GM21381 (cell line): ENCODE measurements at regions not wholly inside any gene's neighbourhood (a gene's known extent, or its start where the extent isn't known, plus 50 kb on each side); places are given as distances from the start of the nearest gene placed in this dataset.

Experiments
- ATAC-seq: cut with Tn5 transposase; IDR thresholded peaks from one replicate; pipeline ENCODE4 v1.9.1; 2021; ENCODE audit warnings: mild to moderate bottlenecking, moderate library complexity; ENCODE audit not compliant: unreplicated experiment

DNA sequence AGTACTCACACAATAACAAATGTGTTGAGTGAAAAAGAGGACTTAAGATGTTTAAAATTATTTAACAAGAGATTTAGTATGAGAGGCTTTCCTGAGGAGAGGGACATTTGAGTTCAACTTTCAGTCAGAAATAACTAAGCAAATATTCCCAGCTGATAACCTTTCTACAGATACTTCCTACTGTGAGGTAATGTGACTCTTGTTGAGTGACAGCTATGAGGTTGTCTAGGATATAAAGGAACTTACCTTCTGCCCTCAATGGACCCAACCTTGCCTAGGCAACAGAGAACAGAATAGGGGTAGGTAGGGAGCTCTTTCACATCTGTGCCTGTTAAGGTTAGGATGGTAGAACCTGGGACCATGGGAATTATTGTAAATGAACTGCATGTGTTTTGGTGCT lies 54.7 kb downstream of the GLUD2 start:
- no peak for ATAC-seq

DNA sequence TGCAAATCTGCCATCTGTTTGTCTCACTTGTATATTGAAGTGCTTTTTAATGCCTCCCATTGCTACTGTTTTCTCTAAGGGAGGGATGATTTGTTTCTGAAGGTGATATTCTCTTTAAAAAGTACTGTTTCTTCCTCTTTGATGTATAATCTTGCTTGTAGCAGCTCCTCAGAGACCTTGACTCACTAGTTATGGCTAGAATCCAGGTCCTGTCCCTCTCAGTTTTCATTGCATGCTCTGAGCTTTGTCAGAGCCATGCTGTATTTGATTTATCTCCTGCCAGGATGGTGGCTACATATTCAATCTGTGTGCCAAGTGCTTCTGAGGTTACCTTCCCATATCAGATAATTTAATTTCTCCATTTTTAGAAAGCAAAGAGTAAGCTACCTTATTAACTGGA lies 56.0 kb downstream of the GLUD2 start:
- ATAC-seq: no peak

DNA sequence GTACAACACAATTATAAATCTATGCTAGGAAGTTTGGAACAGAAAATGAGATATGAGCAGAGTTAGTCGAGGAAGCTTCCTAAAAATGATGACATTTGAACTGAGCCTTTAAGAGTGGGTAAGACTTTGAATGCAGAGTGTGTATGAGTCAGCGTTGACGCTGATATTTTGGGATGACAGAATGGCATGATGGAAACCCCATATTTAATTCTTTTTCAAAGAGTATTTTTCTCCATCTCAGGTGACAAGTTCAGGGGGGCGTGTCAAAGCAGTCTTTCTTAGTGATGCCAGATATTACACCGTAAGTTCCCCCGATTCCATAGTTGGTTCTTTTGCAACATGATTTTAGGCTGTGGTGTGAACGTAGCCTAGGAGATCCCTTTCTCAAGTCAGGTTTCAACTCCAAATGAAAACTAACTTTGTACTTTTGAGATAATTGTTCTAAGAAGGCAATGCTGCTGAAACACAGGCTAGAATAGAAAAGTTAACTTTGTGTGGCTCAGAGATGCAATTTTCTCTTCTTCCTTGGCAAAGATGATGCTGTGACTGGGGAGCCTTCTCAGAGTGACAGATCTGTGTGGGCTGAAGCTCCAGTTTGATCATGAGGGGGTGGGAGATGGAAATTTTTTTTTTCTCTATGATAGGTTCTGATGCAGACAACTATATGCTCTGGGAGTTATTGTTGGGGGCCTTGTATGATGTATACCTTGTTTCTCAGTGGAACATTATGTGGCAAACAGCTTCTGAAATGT lies 59.2 kb downstream of the GLUD2 start:
- ATAC-seq: no peak

DNA sequence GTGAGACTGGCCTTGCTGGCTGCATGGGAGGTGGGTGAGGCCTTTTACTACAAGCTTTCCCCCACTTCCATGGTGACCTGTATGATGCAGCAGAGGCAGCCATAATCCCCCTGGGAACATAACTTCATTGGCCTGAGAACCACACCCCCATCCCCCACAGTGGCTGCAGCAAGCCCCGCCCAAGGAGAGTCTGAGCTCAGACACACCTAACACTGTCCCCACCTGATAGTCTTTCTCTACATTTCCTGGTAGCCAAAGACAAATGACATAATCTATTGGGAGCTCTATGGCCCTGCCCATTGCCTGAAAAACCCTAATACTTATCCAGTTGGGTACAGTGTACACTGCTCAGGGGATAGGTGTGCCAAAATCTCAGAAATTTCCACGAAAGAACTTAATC lies 62.6 kb downstream of the GLUD2 start:
- ATAC-seq: no peak

DNA sequence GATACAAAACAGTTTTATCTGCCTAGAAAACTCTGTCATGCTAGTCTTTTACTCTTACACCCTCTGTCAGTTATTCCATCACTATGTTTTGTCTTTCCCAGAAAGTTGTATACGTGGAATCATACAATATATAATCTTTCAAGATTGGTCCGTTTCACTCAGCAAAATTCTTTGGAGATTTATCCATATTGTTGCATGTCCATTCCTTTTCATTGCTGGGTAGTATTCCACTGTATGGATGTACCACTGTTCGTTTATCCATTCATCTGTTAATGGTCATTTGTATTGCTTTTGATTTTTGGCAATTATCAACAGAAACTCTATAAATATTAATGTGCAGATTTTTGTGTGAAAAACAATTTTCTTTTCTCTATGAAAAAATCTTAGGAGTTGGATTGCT lies 63.1 kb downstream of the GLUD2 start:
- no peak for ATAC-seq

DNA sequence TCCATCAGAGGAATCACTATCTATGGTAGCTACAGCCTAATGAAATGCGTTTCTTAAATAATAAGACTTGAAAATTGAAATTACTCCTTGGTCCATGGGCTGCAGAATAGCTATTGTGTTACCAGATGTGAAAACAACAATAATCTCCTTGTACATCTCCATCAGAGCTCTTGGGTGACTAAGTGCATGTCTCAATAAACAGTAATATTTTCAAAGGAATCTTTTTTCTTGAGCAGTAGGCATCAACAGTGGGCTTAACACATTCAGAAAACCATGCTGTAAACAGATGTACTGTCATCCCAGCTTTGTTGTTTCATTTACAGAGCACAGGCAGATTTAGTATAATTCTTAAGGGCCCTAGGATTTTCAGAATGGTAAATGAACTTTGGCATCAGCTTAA lies 67.3 kb downstream of the GLUD2 start:
- ATAC-seq: no peak

DNA sequence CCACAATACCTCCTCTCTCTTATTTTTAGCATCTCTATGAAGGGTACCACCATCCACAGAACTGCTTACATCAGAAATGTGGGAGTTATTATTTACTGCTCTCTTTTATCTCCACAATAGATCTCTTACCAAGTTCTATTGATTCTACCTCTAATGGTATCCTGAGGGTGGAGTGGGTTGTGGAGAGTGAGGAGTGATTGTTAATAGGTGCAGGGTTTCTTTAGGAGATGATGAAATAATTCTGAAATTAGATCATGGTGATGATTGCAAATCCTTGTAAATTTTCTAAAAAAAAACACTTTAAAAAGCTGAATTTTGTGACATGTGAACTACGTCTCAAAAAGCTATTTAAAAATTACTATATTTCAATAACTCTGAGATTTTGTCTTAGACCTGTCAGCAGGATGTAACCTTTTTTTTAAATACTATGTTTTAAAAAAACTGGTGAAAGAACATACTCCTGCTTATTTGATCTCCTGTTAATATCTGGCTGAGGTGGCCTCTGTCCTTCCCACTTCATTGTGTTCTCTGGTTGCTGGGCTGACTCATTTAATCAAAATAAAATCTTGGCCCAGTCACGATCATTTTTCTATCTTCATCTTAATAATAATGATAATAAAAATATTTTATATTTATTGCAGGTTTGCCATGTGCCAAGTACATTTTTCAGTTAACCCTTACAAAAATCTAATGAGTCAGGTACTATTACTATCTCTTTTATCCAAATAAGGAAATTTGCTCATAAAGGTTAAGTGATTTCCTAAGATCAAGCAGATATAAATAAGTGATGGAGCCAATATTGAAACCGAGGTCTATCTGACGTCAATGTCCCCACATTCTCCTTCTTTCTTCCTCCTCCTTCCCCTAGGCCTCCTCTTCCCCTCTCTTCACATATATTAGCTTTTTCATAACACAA lies 73.5 kb downstream of the GLUD2 start:
- ATAC-seq: no peak

DNA sequence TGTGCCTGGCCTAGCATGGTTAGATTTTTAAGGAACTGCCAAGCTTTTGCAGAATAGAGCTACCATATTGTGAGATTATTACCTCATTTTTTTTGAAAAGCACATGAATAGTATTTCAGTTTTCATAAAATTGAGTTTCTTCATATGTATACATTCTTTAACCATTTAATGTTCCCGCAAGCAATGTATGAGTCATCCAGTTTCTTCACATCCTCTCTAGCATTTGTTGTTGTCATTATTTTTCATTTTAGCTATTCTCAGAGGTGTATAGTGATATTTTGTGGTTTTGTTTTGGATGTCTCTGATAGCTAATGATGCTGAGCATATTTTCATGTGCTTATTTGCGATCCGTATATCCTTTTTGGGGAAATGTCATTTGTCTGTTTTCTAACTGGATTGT lies 74.9 kb downstream of the GLUD2 start:
- ATAC-seq: no peak

DNA sequence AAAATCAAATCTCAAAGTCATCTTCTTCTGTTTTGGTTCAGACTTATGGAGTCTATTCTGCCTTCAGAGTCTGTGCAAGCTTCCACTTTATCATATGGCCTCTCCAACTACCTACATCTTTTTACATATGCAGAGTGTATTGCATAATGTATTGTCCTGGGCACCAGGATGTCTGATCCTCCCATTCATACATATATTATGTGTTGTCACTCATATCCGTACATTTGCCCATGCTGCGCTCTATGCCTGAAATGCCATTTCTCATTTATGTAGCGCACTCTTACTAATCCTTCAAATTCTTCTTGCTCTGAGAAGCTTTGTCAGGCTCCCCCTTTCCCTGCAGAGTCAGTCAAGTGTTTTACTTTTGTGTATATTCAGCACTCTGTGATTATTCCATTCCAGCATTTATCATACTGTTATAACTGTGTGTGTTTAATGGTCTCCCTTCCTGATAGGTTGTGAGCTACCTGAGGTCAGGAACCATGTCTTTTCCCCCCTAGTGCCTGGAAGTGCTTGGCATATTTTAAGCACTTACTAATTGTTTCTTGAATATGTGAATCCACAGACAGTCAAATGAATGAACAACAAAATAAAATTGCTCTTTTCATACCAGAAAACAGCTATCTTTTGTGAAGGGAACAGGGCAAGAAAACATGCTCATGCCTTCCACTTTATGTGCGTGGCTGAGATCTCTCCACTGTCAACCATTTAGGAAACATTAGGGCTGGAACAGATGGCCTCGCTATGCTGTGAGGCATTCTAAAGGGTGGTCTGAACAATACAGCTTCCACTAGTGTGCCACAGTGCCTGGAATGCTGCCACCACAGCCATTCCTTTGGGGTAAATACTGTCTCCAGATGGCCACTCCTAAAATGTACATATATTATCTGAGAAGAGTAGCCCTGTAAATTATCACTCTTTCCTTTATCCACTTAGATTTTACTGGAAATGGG lies 81.8 kb downstream of the GLUD2 start:
- ATAC-seq: no peak

DNA sequence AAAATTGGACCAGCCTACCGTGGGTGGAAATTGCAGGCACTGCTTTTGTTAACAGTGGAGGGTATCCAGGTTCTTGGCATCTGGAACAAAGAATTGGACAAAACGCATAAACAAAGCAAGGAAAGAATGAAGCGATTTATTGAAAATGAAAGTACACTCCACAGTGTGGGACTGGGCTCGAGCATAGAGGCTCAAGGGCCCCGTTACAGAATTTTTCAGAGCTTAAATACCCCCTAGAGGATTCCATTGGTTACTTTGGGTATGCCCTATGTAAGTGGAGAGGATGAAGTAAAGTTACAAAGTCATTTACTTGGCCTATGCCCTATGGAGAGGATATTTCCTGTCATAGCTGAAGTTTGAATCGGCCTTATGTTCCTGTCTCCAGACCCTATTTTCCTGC lies 85.3 kb downstream of the GLUD2 start:
- no peak for ATAC-seq

DNA sequence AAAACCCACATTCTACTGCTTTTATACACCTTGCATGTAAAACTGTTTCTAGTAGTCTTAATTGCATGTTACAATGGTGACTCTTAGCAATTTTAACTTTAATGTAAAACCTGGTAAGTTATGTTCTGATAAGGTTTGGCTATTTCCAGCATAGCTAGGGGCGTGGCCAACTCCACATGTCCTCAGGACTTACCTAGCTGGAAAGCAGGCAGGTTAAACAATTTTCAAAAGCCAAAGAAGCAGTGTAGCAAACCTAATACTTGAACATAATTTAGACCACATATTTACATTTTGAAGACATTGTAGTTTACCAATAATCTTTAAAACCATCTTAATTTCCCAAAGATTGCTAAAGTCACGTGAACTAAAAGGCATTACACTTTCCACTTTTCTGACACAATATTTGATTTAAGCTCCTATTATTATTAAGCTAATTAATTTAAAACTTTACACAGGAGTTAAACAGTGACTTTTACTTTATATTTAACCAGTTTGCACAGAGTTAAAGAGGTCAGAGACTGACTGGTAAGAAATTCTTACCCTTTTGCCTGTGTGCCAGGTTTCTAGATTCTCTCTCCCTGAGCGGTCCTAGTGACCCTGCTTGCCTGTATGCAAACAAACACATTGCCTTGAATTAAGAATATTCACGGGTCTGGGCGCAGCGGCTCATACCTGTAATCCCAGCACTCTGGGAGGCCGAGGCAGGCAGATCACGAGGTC lies 88.2 kb downstream of the GLUD2 start:
- no peak for ATAC-seq

DNA sequence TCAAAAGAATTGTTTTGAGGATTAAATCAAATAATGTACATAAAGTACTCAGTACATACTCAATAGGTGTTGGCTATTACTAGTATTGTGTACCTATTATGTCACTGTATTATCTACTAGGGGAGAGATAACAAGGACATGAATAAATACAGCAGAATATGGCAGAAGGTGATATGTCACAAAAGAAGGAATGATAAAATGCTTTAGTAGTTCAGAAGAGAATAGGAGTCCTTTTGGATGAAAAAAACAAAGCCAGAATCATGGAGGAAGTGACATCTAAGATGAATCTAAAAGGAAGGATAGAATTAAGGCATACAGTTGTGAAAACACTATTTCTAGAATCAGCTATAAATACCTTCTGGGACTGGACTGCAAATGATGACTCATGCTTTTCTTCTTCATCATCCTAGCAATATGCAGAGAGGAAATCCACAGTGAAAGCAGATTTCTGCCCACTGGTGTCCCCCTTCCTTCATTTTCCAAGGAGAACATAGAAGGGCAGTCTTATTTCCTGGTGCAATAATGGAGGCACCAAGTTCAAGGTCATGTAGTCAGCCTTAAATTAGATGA lies 98.7 kb downstream of the GLUD2 start:
- ATAC-seq: no peak

DNA sequence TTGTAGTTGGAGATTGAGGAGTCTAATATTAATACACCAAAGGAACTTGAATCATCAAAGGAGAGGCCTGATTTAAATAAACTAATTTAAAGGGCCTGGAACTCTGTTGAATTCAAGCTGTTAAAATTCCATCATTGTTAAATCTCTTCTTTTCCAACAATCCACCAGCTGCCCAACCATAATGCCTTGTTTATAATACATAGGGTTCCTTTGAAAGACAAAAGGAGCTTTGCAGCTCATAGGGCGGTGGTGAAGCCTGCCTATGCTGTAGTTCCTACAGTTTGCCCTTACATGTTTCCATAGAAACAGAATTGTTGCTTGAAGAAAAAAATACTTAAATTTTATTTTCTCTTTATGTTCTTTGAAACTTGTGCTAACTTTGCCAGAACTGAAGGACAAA lies 102.8 kb downstream of the GLUD2 start:
- ATAC-seq: no peak

DNA sequence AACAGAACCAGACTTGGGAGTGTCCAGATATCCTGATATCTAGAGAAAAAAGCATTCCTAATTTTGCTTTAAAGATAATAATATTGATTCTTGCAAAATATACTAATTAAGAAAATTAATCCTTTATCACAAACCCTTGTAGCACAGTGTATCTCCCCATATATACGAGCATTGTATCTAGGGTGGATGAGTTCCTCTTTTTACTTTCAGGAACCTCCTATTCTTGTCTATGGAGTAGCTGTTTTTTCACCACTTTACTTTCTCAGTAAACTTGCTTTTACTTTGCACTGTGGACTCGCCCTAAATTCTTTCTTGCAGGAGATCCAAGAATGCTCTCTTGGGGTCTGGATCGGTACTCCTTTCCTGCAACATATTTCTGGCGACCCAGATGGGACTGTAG lies 103.9 kb downstream of the GLUD2 start:
- no peak for ATAC-seq

DNA sequence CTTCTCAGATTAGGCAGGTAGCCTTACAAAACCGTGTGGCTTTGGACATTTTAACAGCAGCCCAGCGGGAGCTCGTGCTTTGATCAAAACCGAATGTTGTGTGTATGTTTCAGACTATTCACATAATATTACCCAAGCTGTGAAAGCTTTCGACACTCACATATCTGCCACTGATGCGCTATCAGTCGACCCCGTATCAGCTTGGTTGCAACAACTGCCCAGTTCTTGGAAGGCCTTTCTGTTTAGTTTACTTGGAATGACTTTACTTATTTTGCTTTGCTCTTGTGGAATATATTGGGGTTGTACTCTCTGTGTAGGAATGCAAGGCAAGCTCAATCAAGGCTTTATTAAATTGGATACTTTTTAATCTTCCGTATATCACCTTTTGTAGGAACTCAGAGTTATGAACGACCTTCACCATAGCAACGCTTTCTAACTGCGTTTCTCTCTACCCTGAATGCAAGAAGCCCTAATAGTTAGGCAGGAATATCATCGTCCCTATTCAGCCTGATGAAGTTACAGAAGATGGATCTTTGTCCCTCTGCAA lies 107.5 kb downstream of the GLUD2 start:
- ATAC-seq: no peak

DNA sequence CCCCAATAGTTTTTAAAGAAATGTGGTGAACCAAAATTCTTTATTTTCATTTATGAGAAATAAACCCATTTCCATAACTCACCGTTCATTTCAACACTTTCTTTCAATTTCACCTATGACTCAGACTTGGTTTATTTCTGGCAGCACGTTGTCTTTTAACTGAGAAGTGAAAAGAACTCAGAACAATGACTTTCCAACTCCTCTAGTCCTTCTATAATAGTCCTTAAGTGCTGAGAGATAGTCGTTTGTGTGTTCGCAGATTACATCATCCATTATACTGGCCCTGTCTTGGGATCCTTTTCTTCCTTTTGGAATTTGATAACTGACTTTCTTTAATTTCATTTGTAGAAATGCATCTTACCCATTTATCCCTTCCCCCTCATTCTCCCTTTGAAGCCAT lies 113.6 kb downstream of the GLUD2 start:
- ATAC-seq: peak; percentile 83

DNA sequence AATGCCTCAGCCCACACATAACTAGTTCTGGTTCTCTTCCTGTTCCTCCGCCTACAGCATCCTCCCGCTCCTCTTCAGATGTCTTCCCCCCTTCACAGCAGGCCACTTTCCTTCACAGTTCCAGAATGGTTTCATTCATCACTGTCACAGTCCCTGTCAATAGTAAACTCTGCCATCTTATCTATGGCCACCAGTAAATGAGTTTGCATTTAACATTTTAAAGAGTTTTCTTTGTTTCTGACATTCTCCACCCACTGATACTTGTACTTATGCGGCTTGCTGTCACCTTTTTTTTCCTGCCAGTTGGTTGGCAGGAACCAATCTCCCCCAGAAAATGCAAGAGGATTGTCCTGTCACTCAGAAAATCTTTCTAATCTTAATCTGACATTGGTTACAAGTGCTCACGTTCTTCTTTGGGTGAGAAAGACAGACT lies 114.1 kb downstream of the GLUD2 start:
- peak; percentile 62 for ATAC-seq

DNA sequence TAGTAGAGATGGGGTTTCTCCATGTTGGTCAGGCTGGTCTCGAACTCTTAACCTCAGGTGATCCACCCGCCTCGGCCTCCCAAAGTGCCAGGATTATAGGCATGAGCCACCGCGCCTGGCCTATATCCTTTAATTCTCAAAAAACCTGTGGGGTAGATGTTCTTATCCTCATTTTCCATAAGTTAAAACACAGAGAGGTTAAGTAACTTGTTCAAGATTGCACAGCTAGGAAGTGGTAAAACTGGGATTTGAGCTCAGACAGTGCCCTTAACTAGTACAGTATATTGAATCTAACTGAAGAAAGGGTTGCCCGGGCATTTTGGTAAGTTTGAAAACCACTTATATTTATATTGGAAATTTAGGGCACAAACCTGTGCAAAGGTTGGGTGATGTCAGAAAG lies 116.0 kb downstream of the GLUD2 start:
- no peak for ATAC-seq

DNA sequence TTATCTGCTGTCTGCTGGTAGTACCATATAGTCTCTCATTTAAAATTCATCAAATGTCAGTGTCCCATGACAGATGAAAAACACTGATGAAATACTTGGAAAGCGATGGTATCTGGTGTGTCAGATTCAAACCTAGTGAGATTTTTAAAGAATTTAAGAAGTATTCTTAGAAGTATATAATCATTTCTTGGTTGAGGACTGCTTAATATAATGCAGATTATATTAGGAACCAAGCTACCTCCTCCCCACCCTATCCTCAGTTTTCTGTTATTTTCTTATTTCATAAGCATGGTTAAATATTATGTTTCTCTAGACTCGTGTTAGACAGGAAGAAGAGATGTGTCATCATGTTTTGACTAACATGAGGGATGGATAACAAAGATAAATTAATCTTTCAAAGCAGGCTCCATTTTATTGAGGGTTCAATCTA lies 118.5 kb downstream of the GLUD2 start:
- ATAC-seq: no peak
